Activated CD8-positive, alpha-beta memory T cell treated with anti-CD3 and anti-CD28 coated beads, Interleukin-2, amount 50 U/mL, for 4 hours (primary cell): ENCODE measurements at regions not wholly inside any gene's neighbourhood (a gene's known extent, or its start where the extent isn't known, plus 50 kb on each side); places are given as distances from the start of the nearest gene placed in this dataset.

Experiments
- DNase-seq: peaks from one replicate; pipeline ENCODE4 v3.0.0-alpha.2; 2020

DNA sequence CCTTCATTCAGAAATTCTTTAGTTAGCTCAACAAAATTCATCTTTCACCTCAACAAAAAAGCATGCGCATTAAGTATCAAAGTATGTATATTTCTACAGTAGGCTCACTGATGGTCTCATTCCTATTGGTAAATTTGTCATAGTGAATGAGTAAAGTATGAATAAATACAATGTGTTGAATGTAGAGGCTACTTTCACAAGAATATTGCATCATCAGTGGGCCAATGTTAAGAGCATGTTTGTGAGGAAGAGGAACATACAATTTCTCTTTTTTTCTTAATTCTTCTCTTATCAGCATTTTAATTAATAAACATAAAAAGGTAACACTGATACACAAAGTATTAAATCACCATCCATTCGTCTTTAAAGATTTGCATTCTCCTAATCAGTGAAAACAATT lies 505.1 kb downstream of the CETN3 start:
- no peak for DNase-seq

DNA sequence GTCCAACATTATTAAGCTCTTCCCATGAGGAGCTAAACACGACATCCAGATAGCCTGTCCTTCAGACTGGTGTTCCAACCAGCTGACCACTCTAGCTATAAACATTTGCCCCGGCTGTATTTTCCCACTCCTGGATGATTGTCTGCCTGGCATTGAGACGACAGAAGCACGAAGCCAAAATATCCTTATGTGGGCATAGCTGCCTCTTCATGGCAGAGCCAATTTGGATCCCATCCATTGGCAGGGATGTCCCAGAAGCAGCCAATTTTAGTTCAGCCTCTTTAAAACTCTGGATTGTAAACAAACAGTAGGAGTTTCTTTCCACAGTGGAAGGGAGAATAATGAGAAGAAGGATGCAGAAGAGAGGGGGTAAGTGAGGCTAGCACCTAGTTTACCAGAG lies 507.6 kb downstream of the CETN3 start:
- DNase-seq: no peak

DNA sequence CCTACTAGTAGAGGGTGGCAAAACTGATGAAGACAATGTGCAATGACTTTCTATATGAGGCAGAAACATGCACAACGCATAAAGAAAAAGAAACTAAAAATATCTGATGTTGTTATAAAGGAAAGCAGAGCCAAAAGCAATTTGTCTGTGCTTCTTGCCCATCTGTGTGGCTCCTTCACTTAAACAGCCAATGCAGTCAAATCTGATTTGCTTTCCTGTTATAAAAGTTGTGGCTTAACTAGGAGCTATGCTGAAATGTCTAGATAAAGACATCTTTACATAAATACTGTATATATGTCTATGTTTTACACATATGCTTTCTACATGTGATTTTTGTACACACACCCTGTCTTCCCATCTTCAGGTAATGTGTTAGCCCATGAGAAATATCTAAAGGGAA lies 508.2 kb downstream of the CETN3 start:
- no peak for DNase-seq

DNA sequence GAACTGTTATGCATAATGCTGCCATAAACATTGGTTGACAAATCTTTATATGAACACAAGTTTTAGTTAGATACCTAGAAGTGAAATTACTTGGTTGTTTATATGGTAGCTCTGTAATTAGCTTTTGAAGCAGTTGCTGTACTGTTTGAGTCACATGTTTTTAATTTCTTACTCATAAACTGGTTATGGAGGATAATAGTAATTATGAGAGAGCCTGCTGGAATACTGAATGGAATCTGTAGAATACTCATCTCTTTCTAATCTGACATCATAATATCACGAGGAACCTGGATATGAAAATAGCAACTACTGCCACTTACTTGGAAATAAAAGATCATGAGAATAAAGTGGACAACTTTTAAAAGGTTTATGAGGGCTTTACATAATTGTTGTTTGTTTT lies 509.2 kb downstream of the CETN3 start:
- DNase-seq: no peak

DNA sequence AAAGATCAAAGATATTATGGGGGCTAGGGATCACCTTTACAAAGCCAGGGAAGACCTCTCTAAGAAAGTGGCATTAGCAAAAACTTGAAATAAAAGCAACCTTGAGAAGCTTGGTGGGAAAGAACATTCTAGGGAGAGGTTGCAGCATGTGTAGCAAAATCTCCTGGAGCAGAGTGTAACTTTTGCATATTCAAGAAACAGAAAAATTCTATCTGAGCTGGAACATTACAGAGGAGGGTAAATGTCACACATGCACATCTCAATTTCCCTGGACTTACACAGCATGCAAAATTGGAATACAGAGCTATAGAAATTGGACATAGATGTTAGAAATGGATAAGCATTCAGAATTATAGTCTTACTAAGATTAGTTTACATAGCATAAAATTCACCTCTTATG lies 510.0 kb downstream of the CETN3 start:
- DNase-seq: no peak

DNA sequence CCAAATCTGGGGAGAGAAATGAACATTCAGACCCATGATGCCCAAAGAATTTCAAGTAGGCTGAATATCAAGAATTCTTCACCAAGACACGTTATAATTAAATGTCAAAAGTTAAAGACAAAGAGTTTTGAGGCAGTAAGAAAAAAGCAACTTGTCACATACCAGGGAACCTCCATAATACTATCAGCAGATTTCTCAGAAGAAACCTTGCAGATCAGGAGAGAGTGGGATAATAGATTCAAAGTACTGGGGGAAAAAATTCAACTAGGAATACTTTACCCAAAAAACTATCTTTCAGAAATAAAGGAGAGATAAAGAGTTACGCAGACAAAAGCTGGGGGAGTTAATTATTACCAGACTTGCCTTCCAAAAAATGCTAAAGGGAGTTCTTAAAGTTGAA lies 516.0 kb downstream of the CETN3 start:
- DNase-seq: no peak

DNA sequence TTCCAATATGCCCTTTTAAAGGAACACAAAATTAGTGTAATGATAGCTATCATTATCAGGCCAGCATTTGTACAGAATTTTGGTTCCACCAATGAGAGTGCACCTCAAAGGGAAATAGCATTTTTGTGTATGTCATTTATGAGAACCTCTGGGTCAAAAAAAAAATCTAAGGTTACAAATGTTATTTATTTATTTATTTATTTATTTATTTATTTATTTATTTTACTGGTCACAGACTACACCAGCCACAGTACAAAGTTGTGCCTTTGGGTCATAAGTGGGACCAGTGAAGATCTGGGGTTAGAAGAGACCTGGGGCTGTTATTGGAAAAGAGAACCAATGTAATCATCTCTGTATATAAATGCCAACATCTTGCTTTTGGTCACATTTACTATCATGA lies 523.9 kb downstream of the CETN3 start:
- DNase-seq: no peak

DNA sequence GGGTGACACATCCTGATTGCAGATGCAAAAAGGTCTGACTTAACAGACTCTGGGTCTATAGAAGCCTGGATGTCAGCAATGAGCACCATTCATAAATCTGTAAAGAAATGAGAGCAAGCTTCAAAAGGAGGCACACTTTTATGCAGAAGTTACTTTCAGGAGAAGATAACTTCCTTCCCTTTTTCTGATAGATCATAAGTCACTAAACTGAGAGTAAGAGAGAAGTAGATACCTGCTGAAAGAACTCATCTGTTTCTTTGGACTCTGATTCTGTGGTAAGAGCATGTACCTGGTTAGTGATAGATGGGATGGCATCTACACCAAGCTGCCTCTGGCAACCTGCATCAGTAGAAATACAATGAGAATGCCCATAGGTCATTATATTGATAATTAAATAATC lies 525.6 kb downstream of the CETN3 start:
- no peak for DNase-seq

DNA sequence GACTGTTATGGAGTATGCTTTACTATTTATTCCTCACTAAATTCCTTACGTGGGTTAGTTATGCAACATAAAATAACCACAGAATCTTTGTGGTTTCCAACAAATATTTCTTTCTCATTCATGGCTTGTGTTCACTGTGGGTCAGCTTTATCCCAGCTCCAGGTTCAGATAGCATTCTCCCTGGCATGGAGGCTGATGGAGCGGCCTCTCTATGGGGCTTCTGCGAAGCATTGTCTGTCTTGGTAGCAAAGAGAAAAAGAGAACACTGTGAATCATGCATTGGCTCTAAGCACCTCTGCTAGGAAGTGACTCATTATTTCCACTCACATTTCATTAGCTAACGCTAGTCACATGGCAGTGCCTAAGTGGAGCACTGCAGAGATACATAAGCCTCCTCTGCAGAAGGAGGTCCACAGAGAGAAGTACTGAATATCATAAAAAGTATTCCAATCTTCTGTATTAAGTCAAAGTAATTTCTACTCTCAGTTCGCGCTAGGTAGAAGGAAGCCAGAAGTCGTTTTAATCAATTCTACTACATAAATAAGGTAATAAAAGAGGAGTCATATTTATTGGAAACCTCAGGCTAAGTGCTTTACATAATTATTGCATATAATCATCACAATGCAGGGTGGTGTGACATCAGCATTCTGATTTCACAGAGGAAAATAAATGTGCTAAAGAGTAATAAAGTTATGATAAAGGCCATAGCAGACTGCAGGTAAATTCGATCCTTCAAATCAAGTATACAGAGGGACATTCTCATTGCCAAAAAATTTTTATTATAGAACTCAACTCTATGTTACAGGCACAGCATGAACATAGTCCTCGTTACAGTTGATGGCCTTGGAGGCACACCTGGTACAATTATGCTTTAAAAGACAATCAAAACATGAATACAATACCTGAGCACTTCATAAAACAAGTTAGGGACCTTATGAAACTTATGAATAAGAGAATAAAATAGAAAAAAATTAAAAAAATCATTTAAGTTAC lies 531.1 kb downstream of the CETN3 start:
- DNase-seq: no peak

DNA sequence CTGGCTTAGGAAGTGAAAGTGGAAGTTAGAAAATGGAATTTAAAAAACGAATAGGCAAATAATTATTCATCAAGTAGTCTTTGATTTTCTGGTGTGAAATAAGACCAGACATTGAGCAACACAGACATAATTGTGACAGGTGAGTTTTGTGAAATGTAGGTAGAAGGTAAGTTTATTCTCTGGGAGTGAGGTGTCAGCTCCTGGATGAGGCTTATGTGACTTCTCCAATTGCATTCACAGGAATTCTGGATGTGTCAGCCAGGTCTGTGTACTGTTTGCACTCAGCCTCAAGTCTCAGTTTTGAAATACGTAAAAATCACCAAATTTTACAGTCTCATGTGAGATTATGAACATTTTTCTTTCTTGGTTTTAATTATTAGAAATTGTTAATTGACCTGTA lies 537.6 kb downstream of the CETN3 start:
- no peak for DNase-seq

DNA sequence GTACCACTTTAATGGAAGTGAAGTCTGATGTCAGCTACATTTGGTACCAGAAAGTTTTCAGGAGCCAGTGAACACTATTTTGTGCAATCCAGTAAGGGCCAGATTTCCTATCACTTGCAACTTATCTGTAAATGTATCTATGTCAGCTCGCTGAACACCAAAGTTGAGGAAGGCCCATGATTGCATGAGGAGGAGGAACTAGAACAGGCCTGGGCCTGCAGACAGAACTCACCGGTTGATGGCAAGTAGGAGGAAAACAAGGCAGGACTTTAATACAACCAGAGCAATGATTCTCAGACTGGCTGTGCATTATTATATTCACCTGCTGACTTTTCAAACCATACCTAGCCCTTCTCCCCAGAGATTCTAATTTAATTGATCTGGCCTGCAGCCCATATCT lies 540.2 kb downstream of the CETN3 start:
- DNase-seq: no peak

DNA sequence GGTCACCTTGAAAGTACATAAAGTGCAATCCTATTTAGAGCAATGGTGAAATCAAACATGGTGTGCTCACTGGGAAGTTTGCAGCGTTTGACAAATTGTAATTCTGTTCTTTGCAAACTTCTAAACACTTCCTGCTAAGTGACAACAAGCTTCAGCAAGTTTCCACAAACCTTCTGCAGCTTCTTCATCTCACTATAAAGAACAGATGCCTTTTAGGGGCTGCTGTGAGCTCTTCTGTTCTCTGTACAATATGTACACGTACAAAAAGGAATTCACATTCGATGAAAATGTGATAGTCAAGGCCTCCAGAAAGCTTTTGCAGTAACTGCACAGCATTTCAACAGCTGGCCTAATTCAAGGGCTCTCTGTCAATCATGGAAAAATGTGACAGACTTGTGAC lies 543.1 kb downstream of the CETN3 start:
- no peak for DNase-seq

DNA sequence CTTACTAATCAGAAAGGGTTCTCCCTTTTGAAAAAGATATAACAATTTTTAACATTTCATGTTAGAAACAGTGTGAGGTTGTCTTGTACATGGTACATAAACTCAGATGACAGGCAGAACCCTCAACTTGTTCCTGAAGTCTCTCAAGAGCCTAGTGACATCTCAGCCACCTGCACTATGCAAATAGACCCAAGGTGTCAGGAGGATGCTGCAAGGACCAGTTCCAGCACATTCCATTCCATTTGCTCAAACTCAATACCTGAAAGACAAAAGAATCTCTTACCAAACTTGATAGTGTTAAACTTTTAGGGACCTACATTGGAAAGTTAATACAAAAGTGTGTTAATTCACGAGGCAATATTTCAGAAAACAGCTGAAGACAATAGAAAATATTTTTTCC lies 544.6 kb downstream of the CETN3 start:
- no peak for DNase-seq

DNA sequence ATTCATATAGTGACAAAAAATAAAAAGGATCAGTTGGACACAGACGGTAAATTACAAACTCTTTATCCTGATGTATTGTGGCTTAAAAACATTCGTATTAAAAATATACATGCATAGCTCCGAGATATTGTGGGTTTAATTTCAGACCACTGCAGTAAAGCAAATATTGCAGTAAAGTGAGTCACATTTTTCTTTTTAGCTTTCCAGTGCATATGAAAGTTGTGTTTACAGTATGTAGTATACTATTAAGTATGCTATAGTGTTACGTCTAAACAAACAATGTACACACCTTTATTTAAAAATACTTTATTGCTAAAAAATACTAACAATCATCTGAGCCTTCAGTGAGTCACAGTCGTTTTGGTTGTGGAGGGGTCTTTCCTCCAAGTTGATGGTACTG lies 551.8 kb downstream of the CETN3 start:
- no peak for DNase-seq

DNA sequence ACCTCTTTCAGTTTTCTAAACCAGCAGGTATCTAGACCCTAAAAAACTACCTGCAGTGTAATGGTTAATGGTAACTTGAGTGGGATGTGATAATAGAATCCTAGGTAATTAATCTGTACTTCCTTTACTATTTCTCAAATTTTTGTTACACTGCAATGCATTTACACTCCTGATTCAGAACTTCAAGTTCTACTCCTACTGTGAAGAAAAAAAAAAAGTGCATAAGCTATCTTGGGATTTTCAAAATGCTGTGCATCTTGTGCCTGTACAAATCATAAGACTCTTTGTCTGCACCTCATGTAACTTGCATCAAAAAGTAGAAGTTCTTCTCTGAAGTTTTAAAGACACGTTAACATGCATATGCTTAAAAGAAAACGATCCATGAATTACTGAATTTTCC lies 554.1 kb downstream of the CETN3 start:
- no peak for DNase-seq

DNA sequence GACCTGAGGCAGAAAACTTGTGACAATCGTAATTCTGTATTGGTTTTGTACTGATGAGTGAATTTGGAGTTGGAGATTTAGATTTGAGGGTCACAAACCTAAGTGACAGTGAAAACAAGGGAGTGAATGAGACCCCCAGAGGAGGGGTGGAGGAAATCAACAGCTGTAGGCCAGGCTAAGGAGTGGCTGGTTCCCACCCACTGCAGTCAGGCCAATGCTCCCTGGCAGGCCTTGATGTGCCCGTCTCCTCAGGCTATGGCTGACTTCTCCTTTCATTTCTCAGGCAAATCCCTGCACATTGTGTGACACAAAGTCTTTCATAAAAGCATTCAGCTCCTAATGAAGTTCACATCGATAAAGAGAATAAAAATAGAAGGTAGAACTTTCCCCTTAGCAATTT lies 557.6 kb downstream of the CETN3 start:
- no peak for DNase-seq

DNA sequence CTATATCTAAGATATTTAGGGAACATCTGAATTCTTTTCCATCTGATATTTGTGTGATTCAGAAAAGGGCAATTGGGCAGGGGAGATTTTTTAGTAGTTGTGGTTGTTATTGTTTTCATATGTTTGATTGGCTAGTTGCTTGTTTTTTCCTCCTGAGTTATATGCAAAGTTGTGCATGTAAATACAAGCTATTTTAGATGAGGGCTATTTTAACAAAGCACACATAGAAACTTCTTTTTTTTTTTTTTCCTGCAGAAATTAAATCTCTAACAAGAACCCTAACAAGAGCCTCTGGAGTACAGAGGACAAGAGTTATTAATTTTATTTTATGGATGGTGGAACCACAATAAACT lies 559.1 kb downstream of the CETN3 start:
- no peak for DNase-seq

DNA sequence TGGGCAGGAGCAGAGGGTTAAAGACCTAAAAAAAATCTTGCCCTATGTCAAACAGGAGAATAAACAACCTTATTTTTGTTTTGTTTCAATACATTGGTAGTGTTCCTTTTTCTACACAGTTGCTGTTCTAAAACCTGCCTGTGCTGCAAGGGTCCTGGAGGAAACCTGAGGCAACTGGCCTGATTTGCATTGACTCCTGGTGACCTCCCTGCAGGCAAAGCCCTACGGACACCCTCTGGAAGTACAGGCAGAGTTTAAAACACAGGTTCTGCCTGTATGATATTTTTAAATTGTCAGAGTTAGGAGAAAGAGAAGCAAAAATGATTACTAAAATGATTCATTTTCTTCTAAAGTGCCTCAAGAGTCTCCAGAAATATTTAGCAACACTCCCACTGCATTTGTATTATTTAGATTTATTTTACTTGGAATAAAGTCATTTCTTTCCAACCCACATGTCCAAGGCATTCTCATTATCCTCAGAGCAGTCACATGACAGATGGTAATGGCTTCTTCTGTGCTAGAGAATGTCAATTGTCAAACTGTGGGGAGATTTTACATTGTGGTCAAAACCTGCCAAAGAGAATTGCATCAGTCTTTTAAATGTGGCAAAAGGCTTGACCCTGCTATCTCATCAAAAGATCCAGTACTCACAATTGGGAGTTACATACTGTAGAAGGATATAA lies 559.6 kb downstream of the CETN3 start:
- DNase-seq: no peak

DNA sequence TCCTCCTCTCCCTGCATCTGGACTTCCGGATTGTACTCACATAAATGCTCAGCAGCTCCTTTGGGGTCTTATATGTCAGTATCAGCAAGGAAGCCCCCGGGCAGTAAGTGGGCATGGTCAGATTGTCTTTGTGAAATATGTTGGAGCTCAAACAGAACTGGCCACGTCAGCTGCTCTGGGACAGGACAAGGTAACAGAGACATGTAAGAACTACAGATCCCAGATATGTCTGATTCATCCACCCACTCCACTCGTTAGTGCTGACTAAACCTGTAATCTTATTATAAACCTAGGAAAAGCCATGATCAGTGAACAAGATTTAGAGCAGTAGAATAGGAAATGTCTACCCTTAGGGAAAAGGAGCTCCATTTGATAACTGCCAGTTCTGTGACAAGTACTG lies 561.8 kb downstream of the CETN3 start:
- no peak for DNase-seq

DNA sequence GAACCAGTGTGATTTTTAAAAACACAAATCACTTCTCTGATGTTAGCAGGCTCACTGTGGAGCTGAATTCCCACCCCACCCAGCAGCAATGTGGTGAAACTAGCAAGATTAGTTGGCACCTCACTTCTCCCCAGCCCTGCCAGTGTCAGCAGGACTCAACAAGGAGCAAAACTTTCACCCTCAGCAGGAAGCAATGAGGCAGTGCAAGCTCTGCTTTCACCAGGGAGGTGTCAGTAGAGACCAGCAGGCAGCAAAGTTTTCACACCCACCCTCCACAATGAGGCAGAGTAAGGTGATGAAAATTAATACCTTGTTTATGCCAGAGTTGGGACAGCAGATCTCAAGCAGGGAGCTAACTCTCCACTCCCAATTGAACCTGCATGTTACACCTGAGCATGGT lies 565.0 kb downstream of the CETN3 start:
- no peak for DNase-seq

DNA sequence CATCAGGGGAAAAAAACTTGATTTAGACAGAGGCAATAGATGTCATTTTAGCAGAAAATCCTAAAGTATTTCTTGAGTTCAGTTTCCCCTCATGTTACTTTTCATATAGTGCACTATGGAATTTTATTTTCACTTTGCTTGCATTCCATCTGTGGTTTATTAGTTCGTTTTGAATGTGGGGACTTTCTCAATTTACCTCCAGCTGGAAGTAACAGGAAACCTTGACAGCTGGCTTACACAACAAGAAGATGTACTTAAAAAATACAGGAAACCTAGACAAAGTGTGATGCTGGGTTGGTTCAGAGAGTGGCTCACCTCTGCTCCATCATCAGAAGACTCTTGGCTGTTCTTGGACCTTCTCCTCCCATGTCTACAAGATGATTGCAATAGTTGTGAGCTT lies 567.0 kb downstream of the CETN3 start:
- DNase-seq: no peak

DNA sequence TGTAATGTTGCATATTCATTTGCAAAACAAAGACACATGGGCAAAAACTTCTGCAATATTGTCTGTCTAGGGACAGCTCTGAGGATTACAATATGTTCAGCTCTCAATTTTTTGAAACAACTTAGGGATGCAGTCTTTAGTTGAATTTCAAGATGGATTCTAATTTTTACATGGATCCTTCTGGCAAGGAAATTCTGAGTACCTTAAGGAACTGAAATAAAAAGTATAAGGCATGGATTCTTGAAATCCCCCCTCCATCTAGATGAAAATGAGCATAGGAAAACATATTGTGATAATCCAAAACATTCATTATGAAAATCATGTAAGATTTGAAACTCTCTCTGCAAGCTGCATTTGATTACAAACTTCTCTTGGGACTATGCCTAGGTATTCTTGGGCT lies 568.6 kb downstream of the CETN3 start:
- no peak for DNase-seq

DNA sequence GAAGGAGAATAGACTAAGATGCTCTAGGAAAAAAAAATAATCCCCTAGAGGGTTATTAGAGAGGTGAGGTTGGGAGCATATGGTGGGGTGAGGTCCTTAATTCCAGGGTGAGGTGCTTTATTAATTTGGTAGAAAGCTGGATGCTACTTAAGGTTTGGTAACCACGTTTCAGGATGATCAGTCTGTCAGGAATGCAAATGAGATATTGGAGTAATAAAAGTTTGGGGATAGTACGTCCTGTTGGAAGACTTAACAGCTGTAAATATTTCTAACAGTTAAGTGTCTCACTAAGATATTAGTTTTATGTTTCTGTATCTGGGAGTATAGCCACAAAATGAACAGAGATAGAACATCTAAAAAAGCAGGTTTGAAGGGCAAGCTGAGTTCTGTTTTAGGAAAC lies 578.9 kb downstream of the CETN3 start:
- no peak for DNase-seq

DNA sequence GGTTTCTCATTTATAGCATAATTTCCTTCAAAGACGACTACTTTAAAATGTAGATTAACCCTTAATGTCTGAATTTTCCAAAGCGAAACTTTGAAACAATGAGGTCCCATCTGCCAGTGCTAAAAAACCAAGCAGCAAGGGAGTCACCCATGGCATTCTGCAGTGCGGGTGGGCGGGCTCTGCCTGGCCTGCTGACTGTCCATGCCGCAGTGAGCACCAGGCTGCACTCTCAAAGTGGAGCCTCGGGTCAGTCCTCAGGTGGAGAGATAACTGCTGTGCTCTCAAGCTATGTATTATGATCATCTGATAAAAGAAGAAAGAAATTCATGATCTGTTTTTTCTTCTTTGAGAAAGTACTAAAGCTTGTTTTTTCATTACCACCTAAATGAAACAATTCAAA lies 581.6 kb downstream of the CETN3 start:
- no peak for DNase-seq

DNA sequence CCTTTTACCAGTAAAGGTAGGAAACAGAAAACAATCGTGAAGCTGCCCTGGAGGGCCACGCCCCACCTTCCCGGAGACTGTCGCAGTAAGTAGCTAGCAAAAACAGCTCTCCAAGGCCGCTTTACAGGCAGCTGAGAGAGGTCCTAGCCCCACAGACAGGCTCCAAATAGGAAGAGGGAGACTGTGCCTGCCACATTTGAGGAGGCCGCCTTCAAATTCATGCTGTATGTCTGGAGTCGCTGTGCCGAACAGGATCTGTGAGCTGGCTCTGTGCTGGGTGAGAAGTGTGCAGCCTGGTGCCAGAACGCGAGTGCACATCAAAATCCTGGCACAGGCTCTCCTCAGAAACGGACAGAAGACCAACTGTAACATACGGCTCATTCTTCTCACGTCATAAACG lies 582.2 kb downstream of the CETN3 start:
- no peak for DNase-seq
